Activated CD8-positive, alpha-beta T cell treated with anti-CD3 and anti-CD28 coated beads for 36 hours (primary cell): ENCODE measurements at regions not wholly inside any gene's neighbourhood (a gene's known extent, or its start where the extent isn't known, plus 50 kb on each side); places are given as distances from the start of the nearest gene placed in this dataset.

ENCODE experiments used
- ATAC-seq: fragments of 200-7000 bp; cut with Tn5 transposase; one replicate; pipeline ENCODE4 v1.10.0; 2021; ENCODE audit warnings: mild to moderate bottlenecking, moderate library complexity
- CTCF ChIA-PET: fragments of 350-600 bp; sonication (Branson Sonifier 250); formaldehyde crosslinking; loops from one replicate; lab custom pipeline; 2021; ENCODE audit warnings: antibody characterized with exemption; lab: Charles Lee
- POLR2A ChIA-PET: fragments of 350-600 bp; sonication (Branson Sonifier 250); formaldehyde crosslinking; loops from one replicate; lab custom pipeline; 2021; ENCODE audit warnings: antibody characterized with exemption; lab: Charles Lee
- DNase-seq: peaks from one replicate; pipeline ENCODE4 v3.0.0-alpha.2; 2020
- H3K27ac Mint-ChIP-seq: one replicate; pipeline ENCODE4 v1.8.0; 2021; ENCODE audit warnings: mild to moderate bottlenecking, mixed read lengths
- H3K27me3 Mint-ChIP-seq: one replicate; pipeline ENCODE4 v1.8.0; 2021; ENCODE audit warnings: mixed read lengths
- H3K36me3 Mint-ChIP-seq: one replicate; pipeline ENCODE4 v1.8.0; 2021; ENCODE audit warnings: low read depth, mixed read lengths
- H3K4me1 Mint-ChIP-seq: one replicate; pipeline ENCODE4 v1.8.0; 2021; ENCODE audit warnings: low read depth, mixed read lengths
- H3K4me3 Mint-ChIP-seq: one replicate; pipeline ENCODE4 v1.8.0; 2021; ENCODE audit warnings: mild to moderate bottlenecking, moderate library complexity, mixed read lengths
- H3K9me3 Mint-ChIP-seq: one replicate; pipeline ENCODE4 v1.8.0; 2021; ENCODE audit warnings: mixed read lengths
- CTCF ChIP-seq: fragments of 200-600 bp; IDR thresholded peaks from one replicate; pipeline ENCODE4 v1.8.0; 2022; ENCODE audit warnings: antibody characterized with exemption, mild to moderate bottlenecking
- intact Hi-C: fragments of 100-400 bp; cut with micrococcal nuclease; formaldehyde crosslinking; loops from one replicate; pipeline ENCODE4 v1.10.0; 2022

- CTCF ChIA-PET = no interaction called here
- Mint-ChIP-seq H3K27me3 (no peaks in the 10 kb centered on the region), H3K9me3 (no peaks in the 10 kb centered on the region), H3K36me3 (no peaks in the 10 kb centered on the region), H3K4me1 (no peaks in the 10 kb centered on the region), H3K27ac (no peak overlapping the region), H3K4me3 (no peak overlapping the region)
- TF ChIP-seq CTCF = no peak
- POLR2A ChIA-PET = no interaction called here
- ATAC-seq = no peak
- intact Hi-C loops = no loop called here
- DNase-seq = no peak
Measured at GRCh38 chr15:46329876-46330275, 695.0 kb downstream of the SQOR start.

- POLR2A ChIA-PET = no interaction called here
- DNase-seq (no peak), ATAC-seq (no peak)
- Mint-ChIP-seq H3K27ac (no peak overlapping the region), H3K4me3 (no peak overlapping the region), H3K9me3 (no peaks in the 10 kb centered on the region), H3K36me3 (no peaks in the 10 kb centered on the region), H3K27me3 (no peaks in the 10 kb centered on the region), H3K4me1 (no peaks in the 10 kb centered on the region)
- no peak for TF ChIP-seq CTCF
- intact Hi-C loops = no loop called here
- CTCF ChIA-PET = no interaction called here
Measured at GRCh38 chr15:46331546-46331945, 696.7 kb downstream of the SQOR start.

GRCh38 chr15:46343196-46343935, 708.5 kb downstream of the SQOR start:
- intact Hi-C loops = no loop called here

GRCh38 chr15:46344115-46344724, 709.4 kb downstream of the SQOR start:
- no peak overlapping the region for H3K27ac Mint-ChIP-seq
- H3K27me3 Mint-ChIP-seq = no peaks in the 10 kb centered on the region
- intact Hi-C loops = no loop called here
- no peak for ATAC-seq
- no peaks in the 10 kb centered on the region for H3K9me3 Mint-ChIP-seq
- no peak for TF ChIP-seq CTCF
- no peaks in the 10 kb centered on the region for H3K4me1 Mint-ChIP-seq
- no peaks in the 10 kb centered on the region for H3K36me3 Mint-ChIP-seq
- ChIA-PET CTCF (no interaction called here), POLR2A (no interaction called here)
- H3K4me3 Mint-ChIP-seq = no peak overlapping the region
- no peak for DNase-seq

More at GRCh38 chr15:46343196-46343935, 708.5 kb downstream of the SQOR start:
- H3K9me3 Mint-ChIP-seq = peaks cover 2% of the 10 kb centered on the region
- DNase-seq = no peak
- no peak overlapping the region for H3K27ac Mint-ChIP-seq
- no peaks in the 10 kb centered on the region for H3K4me1 Mint-ChIP-seq
- no peaks in the 10 kb centered on the region for H3K27me3 Mint-ChIP-seq
- no peak overlapping the region for H3K4me3 Mint-ChIP-seq
- H3K36me3 Mint-ChIP-seq = no peaks in the 10 kb centered on the region
- ChIA-PET POLR2A (no interaction called here), CTCF (no interaction called here)
- no peak for TF ChIP-seq CTCF
- no peak for ATAC-seq

DNA sequence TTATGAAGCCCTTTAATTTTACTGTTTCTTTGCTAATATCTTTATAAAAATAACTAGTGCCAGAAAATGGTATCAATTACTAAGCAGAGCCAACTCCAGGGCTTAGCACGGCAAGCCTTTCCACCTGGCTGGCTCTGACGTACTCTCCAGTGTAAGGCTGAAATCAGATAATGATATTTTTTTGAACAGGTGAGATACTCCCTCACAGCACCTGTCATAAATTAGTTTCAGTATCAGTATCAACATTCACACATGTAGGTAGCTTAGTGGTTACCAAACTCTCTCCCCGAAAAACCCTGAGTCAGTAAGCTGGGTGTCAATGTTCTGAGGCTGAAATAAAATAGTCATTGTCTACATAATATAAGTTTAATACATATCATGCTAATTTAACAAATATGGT, 710.1 kb downstream of the SQOR start:
- ATAC-seq (no peak), DNase-seq (no peak)
- no peaks in the 10 kb centered on the region for H3K4me1 Mint-ChIP-seq
- H3K4me3 Mint-ChIP-seq = no peak overlapping the region
- TF ChIP-seq CTCF = no peak
- no peaks in the 10 kb centered on the region for H3K36me3 Mint-ChIP-seq
- intact Hi-C loops = no loop called here
- H3K27ac Mint-ChIP-seq = no peak overlapping the region
- H3K27me3 Mint-ChIP-seq = no peaks in the 10 kb centered on the region
- ChIA-PET POLR2A (no interaction called here), CTCF (no interaction called here)
- H3K9me3 Mint-ChIP-seq = no peaks in the 10 kb centered on the region
